Ishikawa (cell line): ENCODE measurements at regions not wholly inside any gene's neighbourhood (a gene's known extent, or its start where the extent isn't known, plus 50 kb on each side); places are given as distances from the start of the nearest gene placed in this dataset.

Experiments used
- CEBPB ChIP-seq: IDR thresholded peaks from 2 replicates; pipeline ENCODE4 v1.6.1; 2012
- CREB1 ChIP-seq: IDR thresholded peaks from 2 replicates; pipeline ENCODE4 v1.6.1; 2012; ENCODE audit warnings: low read depth
- EGR1 ChIP-seq: IDR thresholded peaks from 2 replicates; pipeline ENCODE4 v1.6.1; 2012
- EP300 ChIP-seq: IDR thresholded peaks from 2 replicates; pipeline ENCODE4 v1.6.1; 2012; ENCODE audit warnings: borderline replicate concordance
- FOXM1 ChIP-seq: IDR thresholded peaks from 2 replicates; pipeline ENCODE4 v1.6.1; 2012; ENCODE audit warnings: low read depth, borderline replicate concordance
- NFIC ChIP-seq: IDR thresholded peaks from 2 replicates; pipeline ENCODE4 v1.6.1; 2012
- RAD21 ChIP-seq: IDR thresholded peaks from 2 replicates; pipeline ENCODE4 v1.6.1; 2012; ENCODE audit warnings: low read depth
- TAF1 ChIP-seq: IDR thresholded peaks from 2 replicates; pipeline ENCODE4 v1.6.1; 2012; ENCODE audit warnings: low read depth, mild to moderate bottlenecking
- TCF12 ChIP-seq: IDR thresholded peaks from 2 replicates; pipeline ENCODE4 v1.6.1; 2012; ENCODE audit warnings: low read depth
- TEAD4 ChIP-seq: IDR thresholded peaks from 2 replicates; pipeline ENCODE4 v1.6.1; 2012
- YY1 ChIP-seq: IDR thresholded peaks from 2 replicates; pipeline ENCODE4 v1.6.1; 2012; ENCODE audit warnings: low read depth
- ZBTB7A ChIP-seq: IDR thresholded peaks from 2 replicates; pipeline ENCODE4 v1.6.1; 2012; ENCODE audit warnings: low read depth
- TF ChIP-seq, protein P1 (sequence below): IDR thresholded peaks from 2 replicates; pipeline ENCODE4 v1.6.1; 2012; ENCODE audit warnings: low read depth, mild to moderate bottlenecking
- TF ChIP-seq, protein P2 (sequence below): IDR thresholded peaks from 2 replicates; pipeline ENCODE4 v1.6.1; 2012
- TF ChIP-seq, protein P3 (sequence below): IDR thresholded peaks from 2 replicates; pipeline ENCODE4 v1.6.1; 2012

DNA sequence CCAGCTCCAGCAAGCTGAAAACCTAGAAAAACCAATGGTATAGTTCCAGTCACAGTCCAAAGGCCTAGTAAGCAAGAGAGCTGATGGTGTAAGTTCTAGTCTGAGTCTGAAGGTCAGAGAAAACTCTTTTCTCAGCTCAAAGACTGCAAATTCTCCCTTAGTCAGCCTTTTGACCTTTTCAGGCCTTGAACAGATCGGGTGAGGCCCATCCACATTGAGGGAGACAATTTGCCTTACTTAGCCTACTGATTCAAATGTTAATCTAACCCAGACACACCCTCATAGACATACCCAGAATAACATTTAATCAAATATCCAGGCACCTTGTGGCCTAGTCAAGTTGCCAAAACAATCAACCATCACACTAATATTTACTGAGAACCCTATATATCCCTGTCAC is 110.8 kb upstream of the KCNJ3 start:
- no peak for TF ChIP-seq ZBTB7A
- TF ChIP-seq, protein P1, sequence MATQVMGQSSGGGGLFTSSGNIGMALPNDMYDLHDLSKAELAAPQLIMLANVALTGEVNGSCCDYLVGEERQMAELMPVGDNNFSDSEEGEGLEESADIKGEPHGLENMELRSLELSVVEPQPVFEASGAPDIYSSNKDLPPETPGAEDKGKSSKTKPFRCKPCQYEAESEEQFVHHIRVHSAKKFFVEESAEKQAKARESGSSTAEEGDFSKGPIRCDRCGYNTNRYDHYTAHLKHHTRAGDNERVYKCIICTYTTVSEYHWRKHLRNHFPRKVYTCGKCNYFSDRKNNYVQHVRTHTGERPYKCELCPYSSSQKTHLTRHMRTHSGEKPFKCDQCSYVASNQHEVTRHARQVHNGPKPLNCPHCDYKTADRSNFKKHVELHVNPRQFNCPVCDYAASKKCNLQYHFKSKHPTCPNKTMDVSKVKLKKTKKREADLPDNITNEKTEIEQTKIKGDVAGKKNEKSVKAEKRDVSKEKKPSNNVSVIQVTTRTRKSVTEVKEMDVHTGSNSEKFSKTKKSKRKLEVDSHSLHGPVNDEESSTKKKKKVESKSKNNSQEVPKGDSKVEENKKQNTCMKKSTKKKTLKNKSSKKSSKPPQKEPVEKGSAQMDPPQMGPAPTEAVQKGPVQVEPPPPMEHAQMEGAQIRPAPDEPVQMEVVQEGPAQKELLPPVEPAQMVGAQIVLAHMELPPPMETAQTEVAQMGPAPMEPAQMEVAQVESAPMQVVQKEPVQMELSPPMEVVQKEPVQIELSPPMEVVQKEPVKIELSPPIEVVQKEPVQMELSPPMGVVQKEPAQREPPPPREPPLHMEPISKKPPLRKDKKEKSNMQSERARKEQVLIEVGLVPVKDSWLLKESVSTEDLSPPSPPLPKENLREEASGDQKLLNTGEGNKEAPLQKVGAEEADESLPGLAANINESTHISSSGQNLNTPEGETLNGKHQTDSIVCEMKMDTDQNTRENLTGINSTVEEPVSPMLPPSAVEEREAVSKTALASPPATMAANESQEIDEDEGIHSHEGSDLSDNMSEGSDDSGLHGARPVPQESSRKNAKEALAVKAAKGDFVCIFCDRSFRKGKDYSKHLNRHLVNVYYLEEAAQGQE, result no peak

DNA sequence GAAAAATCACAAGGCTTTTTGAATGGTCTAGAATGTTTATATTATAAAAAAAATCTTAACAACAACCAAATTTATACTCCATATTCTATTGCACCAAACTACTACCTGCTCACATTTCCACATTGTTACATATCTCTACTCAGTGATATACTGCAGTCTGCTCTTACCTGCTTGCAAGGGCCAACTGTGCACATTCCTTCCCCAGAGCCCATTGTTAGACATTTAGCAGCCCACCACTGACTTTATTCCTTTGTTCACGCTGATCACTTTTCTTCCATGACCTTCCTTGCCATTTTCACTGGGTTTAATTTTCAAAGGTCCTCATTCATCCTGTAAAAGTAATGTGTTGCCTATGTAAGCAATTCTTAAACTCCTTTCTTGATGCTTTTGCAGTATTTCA is 109.7 kb upstream of the KCNJ3 start:
- no peak for TF ChIP-seq TAF1
- TF ChIP-seq EGR1, result no peak
- TF ChIP-seq NFIC, result no peak
- no peak for TF ChIP-seq EP300
- no peak for TF ChIP-seq CREB1
- TF ChIP-seq FOXM1, result no peak
- TF ChIP-seq TEAD4, result no peak
- no peak for TF ChIP-seq RAD21
- TF ChIP-seq ZBTB7A, result no peak
- no peak for TF ChIP-seq CEBPB
- TF ChIP-seq, protein P1, result no peak
- TF ChIP-seq YY1, result no peak
- TF ChIP-seq, protein P2, sequence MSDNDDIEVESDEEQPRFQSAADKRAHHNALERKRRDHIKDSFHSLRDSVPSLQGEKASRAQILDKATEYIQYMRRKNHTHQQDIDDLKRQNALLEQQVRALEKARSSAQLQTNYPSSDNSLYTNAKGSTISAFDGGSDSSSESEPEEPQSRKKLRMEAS, result no peak
- TF ChIP-seq TCF12, result no peak
- TF ChIP-seq, protein P3, sequence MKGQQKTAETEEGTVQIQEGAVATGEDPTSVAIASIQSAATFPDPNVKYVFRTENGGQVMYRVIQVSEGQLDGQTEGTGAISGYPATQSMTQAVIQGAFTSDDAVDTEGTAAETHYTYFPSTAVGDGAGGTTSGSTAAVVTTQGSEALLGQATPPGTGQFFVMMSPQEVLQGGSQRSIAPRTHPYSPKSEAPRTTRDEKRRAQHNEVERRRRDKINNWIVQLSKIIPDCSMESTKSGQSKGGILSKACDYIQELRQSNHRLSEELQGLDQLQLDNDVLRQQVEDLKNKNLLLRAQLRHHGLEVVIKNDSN, result no peak

DNA sequence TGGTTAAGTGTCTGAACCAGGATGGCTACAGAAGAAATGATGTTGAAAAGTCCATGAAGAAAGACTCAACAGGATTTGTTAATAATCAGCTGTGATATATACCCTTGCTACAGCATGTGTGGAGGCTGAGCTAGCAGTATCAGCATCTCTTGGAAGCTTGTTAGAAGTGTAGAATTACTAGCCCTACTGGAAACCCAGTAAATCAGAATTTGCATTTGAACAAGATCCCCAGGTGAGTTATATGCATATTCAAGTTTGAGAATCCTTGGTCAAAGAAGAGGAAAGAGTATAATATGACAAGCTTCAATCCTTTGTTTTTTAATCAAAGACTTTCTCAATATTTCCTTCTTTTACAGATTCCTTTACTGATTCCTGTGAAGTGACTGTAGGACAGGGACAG is 109.0 kb upstream of the KCNJ3 start:
- TF ChIP-seq, protein P2, result no peak
- TF ChIP-seq EP300, result no peak
- no peak for TF ChIP-seq EGR1
- TF ChIP-seq NFIC, result no peak
- no peak for TF ChIP-seq RAD21
- TF ChIP-seq TCF12, result no peak

DNA sequence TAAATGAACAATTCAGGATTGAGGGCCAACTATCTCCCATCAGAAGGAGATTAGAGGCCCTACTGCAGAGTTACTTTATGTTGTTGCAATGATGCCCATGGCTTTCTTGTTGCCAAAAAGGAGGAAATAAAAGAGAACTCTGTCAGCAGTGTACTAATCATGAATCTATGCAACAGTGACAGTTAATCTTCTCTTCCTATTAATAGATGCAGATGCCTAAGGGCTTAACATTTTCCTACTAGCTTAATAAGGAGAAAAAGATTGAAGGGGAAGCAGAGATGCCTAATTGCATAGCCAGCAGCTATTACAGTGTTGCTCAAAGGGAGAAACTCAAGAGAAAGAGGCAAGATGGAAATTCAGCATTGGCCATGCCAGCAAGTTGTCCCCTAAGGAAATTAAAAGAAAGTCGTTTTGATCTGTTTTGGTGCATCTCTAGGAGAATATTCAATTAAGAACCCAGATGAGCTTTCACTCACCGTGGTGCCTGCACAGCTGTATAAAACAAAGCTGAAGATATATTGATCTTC is 107.1 kb upstream of the KCNJ3 start:
- TF ChIP-seq ZBTB7A (no peak), CREB1 (no peak), NFIC (no peak), YY1 (no peak), TCF12 (no peak), RAD21 (no peak)
- TF ChIP-seq, protein P3, result no peak
- TF ChIP-seq, protein P1, result no peak
- TF ChIP-seq, protein P2, result no peak

DNA sequence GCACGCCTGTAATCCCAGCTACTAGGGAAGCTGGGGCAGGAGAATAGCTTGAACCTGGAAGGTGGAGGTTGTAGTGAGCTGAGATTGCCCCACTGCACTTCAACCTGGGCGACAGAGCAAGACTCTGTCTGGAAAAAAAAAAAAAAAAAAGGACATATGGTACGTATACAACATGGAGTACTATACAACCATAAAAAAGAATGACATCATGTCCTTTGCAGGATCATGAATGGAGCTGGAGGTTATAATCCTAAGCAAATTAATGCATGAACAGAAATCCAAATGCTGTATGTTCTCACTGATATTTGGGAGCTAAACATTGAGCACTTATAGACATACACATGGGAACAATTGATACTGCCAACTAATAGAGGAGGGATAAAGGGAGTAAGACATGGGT is 99.3 kb upstream of the KCNJ3 start:
- TF ChIP-seq FOXM1 (no peak), CREB1 (no peak), TCF12 (no peak), TAF1 (no peak), CEBPB (no peak), NFIC (no peak), EP300 (no peak), EGR1 (no peak), YY1 (no peak), RAD21 (no peak), ZBTB7A (no peak), TEAD4 (no peak)
- TF ChIP-seq, protein P3, result no peak
- TF ChIP-seq, protein P2, result no peak
- TF ChIP-seq, protein P1, result no peak
